Mammary epithelial cell (primary cell): ENCODE measurements at regions not wholly inside any gene's neighbourhood (a gene's known extent, or its start where the extent isn't known, plus 50 kb on each side); places are given as distances from the start of the nearest gene placed in this dataset.

ENCODE experiments used
- CTCF ChIP-seq, 2 donors: IDR thresholded peaks in 1 of 2; conservative IDR thresholded peaks in 1 of 2; 2 replicates each; pipeline ENCODE4 v1.5.1; 2011 to 2012; ENCODE audit warnings: inconsistent platforms in 2 of 2, low read length in 2 of 2, mild to moderate bottlenecking in 2 of 2, control low read depth in 1 of 2, low read depth in 1 of 2; ENCODE audit not compliant: insufficient read depth in 1 of 2; ENCODE audit errors: extremely low read depth in 1 of 2
- EZH2 ChIP-seq: IDR thresholded peaks from 2 replicates; pipeline ENCODE4 v1.6.1; 2012; ENCODE audit warnings: low read length, inconsistent platforms, borderline replicate concordance

GRCh38 chrX:104307341-104307740 lies 52.6 kb upstream of the ESX1 start:
- no peak for TF ChIP-seq CTCF (conservative IDR thresholded peaks at IDR 0.05 in 1 of 2, IDR thresholded peaks at IDR 0.05 in 1 of 2; ENCODE audit: extremely low read depth in 1 of 2, insufficient read depth in 1 of 2, low read depth in 1 of 2, low read length in 2 of 2)
- no peak for TF ChIP-seq EZH2
